ENCODE measurements at regions not wholly inside any gene's neighbourhood (a gene's known extent, or its start where the extent isn't known, plus 50 kb on each side); places are given as distances from the start of the nearest gene placed in this dataset.

DNA sequence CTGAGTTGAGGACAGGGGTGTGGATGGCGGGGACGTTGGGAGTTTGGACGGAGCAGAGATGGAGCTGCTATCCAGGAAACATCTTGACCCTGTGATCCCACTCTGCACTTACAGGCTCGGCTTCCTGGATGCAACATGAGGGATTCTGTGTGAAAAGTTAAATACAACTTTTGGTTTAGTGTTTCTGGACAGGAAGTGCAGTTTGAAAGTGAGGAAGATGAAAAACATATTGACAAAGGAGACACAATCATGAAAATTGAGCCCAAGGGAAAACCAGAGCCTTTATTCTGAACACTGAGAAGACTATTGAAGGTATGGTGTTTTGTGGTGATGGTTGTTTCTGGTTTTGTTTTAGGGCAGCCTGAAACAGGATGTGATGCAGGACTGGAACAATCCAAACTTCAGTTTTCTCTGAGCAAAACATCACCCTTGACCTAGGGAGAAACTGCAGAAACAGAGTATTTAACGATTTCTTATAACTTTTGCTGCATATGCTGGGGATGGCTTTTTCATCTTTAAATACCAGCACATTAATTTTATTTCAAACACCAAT is 76.5 kb upstream of the RFX8 start:
- Histone ChIP-seq H3K27me3 (no peaks in the 10 kb centered on the region), H3K4me1 (no peaks in the 10 kb centered on the region), H3K36me3 (no peaks in the 10 kb centered on the region), H3K27ac (no peak overlapping the region), H3K4me3 (no peak overlapping the region), H3K9me3 (no peaks in the 10 kb centered on the region)
- intact Hi-C loops (cut with DNase I; ENCODE audit: low total_unique reads), result no loop called here
- no peak for TF ChIP-seq POLR2AphosphoS5 (IDR thresholded peaks at IDR 0.05)
- TF ChIP-seq, protein P1, sequence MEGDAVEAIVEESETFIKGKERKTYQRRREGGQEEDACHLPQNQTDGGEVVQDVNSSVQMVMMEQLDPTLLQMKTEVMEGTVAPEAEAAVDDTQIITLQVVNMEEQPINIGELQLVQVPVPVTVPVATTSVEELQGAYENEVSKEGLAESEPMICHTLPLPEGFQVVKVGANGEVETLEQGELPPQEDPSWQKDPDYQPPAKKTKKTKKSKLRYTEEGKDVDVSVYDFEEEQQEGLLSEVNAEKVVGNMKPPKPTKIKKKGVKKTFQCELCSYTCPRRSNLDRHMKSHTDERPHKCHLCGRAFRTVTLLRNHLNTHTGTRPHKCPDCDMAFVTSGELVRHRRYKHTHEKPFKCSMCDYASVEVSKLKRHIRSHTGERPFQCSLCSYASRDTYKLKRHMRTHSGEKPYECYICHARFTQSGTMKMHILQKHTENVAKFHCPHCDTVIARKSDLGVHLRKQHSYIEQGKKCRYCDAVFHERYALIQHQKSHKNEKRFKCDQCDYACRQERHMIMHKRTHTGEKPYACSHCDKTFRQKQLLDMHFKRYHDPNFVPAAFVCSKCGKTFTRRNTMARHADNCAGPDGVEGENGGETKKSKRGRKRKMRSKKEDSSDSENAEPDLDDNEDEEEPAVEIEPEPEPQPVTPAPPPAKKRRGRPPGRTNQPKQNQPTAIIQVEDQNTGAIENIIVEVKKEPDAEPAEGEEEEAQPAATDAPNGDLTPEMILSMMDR (IDR thresholded peaks at IDR 0.05), result no peak
- DNase-seq (ENCODE audit: low spot score in 2 of 2), result no peak

DNA sequence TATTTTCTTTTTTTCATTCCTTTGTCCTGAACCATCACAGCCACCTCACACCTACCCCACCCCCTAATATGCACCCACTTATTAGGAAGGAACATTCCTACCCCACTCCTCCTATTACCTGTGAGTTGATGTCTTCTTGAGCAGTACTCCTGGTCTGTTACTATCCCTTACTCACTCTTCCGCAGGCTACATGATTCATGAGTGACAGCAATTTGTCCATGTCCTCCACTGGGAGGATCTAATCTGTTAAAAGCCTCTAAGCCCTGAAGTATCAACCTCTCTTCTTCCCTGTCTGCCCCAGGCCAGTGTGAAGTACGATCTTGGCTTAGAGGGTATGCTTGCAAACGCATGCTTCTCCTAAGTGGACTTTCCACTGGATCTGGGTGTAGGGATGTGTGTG is 75.6 kb upstream of the RFX8 start:
- H3K27me3 ChIP-seq, result no peaks in the 10 kb centered on the region
- no peaks in the 10 kb centered on the region for H3K36me3 ChIP-seq
- TF ChIP-seq POLR2AphosphoS5 (IDR thresholded peaks at IDR 0.05), result no peak
- TF ChIP-seq POLR2A (IDR thresholded peaks at IDR 0.05), result no peak
- TF ChIP-seq, protein P1 (IDR thresholded peaks at IDR 0.05), result no peak
- intact Hi-C loops (cut with DNase I; ENCODE audit: low total_unique reads), result no loop called here
- no peak overlapping the region for H3K4me3 ChIP-seq
- no peak for DNase-seq (ENCODE audit: low spot score in 2 of 2)
- no peaks in the 10 kb centered on the region for H3K9me3 ChIP-seq
- no peaks in the 10 kb centered on the region for H3K4me1 ChIP-seq
- H3K27ac ChIP-seq, result no peak overlapping the region

DNA sequence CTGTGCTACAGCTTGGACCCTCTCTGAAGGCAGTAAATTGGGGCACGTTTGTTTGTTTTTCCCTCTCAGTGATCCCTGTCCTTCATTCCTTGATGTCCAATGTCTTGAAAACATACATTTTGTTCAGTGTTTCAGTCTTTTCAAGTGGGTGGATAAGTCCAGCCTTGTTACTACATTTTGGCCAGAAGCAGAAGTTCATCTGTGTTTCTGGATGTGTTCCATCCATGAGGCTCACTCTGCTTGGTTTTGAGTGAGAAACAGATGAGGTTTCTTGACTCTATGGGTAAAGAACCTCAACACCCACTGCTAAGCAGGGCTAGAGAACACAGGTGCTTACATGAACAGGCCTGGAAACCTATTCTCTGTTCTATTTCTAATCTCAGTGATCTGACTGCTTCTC is 74.5 kb upstream of the RFX8 start:
- H3K27ac ChIP-seq, result no peak overlapping the region
- no peak overlapping the region for H3K4me3 ChIP-seq
- TF ChIP-seq, protein P1 (IDR thresholded peaks at IDR 0.05), result no peak
- TF ChIP-seq POLR2A (IDR thresholded peaks at IDR 0.05) (no peak), POLR2AphosphoS5 (IDR thresholded peaks at IDR 0.05) (no peak)
- no peaks in the 10 kb centered on the region for H3K4me1 ChIP-seq
- no peak for DNase-seq (ENCODE audit: low spot score in 2 of 2)
- no peaks in the 10 kb centered on the region for H3K9me3 ChIP-seq
- intact Hi-C loops (cut with DNase I; ENCODE audit: low total_unique reads), result no loop called here
- no peaks in the 10 kb centered on the region for H3K36me3 ChIP-seq
- no peaks in the 10 kb centered on the region for H3K27me3 ChIP-seq

DNA sequence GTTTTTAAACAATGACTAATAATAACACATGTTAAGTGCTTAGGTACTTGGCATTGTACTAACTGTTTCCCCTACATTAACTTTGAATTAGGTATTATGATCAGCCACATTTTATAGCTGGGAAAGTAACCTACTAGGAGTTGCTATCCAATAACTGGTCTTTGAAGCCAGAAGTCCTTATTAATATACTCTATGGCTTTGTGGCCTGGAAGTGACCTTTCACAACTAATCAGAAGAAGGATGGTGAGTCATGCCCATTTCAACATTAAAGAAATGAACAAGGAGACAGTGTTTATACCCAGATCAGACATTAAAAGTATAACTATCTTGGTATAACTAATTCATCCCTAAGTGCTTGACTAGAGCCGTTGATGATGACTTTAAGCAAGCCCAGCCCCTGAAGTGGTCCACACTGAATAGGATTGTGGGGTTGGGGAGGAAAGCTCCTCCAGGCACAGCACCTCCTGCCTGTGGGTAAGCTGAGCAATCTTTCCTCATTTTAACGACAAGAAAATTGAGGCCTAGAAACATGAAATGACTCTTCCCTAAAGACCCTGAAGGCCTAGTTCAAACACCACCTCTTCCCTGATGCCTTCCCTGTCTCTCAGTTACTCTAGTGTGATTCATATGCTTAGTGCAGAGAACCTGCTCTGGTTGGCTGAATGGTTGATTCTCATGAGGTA is 71.6 kb upstream of the RFX8 start:
- TF ChIP-seq, protein P1 (IDR thresholded peaks at IDR 0.05), result no peak
- TF ChIP-seq POLR2A (IDR thresholded peaks at IDR 0.05), result no peak
- no peak for TF ChIP-seq POLR2AphosphoS5 (IDR thresholded peaks at IDR 0.05)
- intact Hi-C loops (cut with DNase I; ENCODE audit: low total_unique reads), result no loop called here

DNA sequence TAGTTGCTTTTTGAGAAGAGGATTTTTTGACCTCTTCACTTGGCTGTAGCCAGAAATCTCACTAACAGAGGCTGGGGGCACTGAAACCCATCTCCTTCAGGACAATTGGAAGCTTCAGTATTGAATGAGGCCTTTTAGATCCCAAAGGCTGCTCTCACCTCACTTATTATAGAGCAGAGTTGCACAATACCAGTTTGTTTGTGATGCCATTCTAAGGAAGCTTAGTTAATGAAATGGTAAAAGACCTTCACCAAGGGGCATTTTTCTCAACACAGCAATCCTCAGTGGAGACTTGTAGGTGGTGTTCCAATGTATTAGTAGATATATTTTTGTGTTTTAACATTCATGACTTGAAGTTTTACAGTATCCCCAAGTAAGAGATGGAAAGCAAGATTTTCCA is 71.0 kb upstream of the RFX8 start:
- DNase-seq (ENCODE audit: low spot score in 2 of 2), result no peak
- no peak for TF ChIP-seq POLR2AphosphoS5 (IDR thresholded peaks at IDR 0.05)
- TF ChIP-seq, protein P1 (IDR thresholded peaks at IDR 0.05), result no peak
- TF ChIP-seq POLR2A (IDR thresholded peaks at IDR 0.05), result no peak
- Histone ChIP-seq H3K27me3 (no peaks in the 10 kb centered on the region), H3K9me3 (no peaks in the 10 kb centered on the region), H3K4me1 (no peaks in the 10 kb centered on the region), H3K36me3 (no peaks in the 10 kb centered on the region), H3K4me3 (no peak overlapping the region), H3K27ac (no peak overlapping the region)
- intact Hi-C loops (cut with DNase I; ENCODE audit: low total_unique reads), result no loop called here

More for the DNA sequence above, 71.6 kb upstream of the RFX8 start:
- H3K27ac ChIP-seq, result no peak overlapping the region
- H3K9me3 ChIP-seq, result no peaks in the 10 kb centered on the region
- no peak overlapping the region for H3K4me3 ChIP-seq
- no peak for DNase-seq (ENCODE audit: low spot score in 2 of 2)
- no peaks in the 10 kb centered on the region for H3K4me1 ChIP-seq
- no peaks in the 10 kb centered on the region for H3K27me3 ChIP-seq
- no peaks in the 10 kb centered on the region for H3K36me3 ChIP-seq
